ENCODE measurements at regions not wholly inside any gene's neighbourhood (a gene's known extent, or its start where the extent isn't known, plus 50 kb on each side); places are given as distances from the start of the nearest gene placed in this dataset.
"Not testable (repeated sequence)": the region's sequence is repeated elsewhere in the genome, so short reads cannot be mapped to it uniquely, and the experiment has no call there.

- Histone ChIP-seq H3K27ac (ENCODE audit: low read length) (no peak overlapping the region), H3K27me3 (ENCODE audit: control insufficient read depth, insufficient read depth, low read length) (no peaks in the 10 kb centered on the region), H3K9me3 (ENCODE audit: control insufficient read depth, insufficient read depth, low read length) (no peaks in the 10 kb centered on the region), H3K36me3 (ENCODE audit: control insufficient read depth, insufficient read depth, low read length) (no peaks in the 10 kb centered on the region), H3K4me1 (ENCODE audit: control insufficient read depth, insufficient read depth, low read length) (no peaks in the 10 kb centered on the region), H3K4me3 (ENCODE audit: low read length) (no peak overlapping the region)
- no peak for DNase-seq (ENCODE audit: low read depth, low spot score)
Measured at GRCh38 chr12:88367231-88367630, 213.0 kb downstream of the KITLG start.

- not testable (repeated sequence) for H3K4me3 ChIP-seq (ENCODE audit: low read length); H3K27me3 ChIP-seq (ENCODE audit: control insufficient read depth, insufficient read depth, low read length); DNase-seq (ENCODE audit: low read depth, low spot score); H3K9me3 ChIP-seq (ENCODE audit: control insufficient read depth, insufficient read depth, low read length); H3K4me1 ChIP-seq (ENCODE audit: control insufficient read depth, insufficient read depth, low read length); H3K27ac ChIP-seq (ENCODE audit: low read length); H3K36me3 ChIP-seq (ENCODE audit: control insufficient read depth, insufficient read depth, low read length)
- WGBS (ENCODE audit: insufficient coverage, insufficient read length), result no CpG with 5 or more reads among the region's 5 CpGs
Measured at GRCh38 chr12:88368077-88368476, 212.2 kb downstream of the KITLG start.

- H3K27ac ChIP-seq (ENCODE audit: low read length), result no peak overlapping the region
- no peak overlapping the region for H3K4me3 ChIP-seq (ENCODE audit: low read length)
- DNase-seq (ENCODE audit: low read depth, low spot score), result no peak
- no CpG with 5 or more reads among the region's 7 CpGs for WGBS (ENCODE audit: insufficient coverage, insufficient read length)
- H3K27me3 ChIP-seq (ENCODE audit: control insufficient read depth, insufficient read depth, low read length), result no peaks in the 10 kb centered on the region
- H3K36me3 ChIP-seq (ENCODE audit: control insufficient read depth, insufficient read depth, low read length), result no peaks in the 10 kb centered on the region
- H3K9me3 ChIP-seq (ENCODE audit: control insufficient read depth, insufficient read depth, low read length), result no peaks in the 10 kb centered on the region
- no peaks in the 10 kb centered on the region for H3K4me1 ChIP-seq (ENCODE audit: control insufficient read depth, insufficient read depth, low read length)
Measured at GRCh38 chr12:88371416-88372183, 208.7 kb downstream of the KITLG start.

DNA sequence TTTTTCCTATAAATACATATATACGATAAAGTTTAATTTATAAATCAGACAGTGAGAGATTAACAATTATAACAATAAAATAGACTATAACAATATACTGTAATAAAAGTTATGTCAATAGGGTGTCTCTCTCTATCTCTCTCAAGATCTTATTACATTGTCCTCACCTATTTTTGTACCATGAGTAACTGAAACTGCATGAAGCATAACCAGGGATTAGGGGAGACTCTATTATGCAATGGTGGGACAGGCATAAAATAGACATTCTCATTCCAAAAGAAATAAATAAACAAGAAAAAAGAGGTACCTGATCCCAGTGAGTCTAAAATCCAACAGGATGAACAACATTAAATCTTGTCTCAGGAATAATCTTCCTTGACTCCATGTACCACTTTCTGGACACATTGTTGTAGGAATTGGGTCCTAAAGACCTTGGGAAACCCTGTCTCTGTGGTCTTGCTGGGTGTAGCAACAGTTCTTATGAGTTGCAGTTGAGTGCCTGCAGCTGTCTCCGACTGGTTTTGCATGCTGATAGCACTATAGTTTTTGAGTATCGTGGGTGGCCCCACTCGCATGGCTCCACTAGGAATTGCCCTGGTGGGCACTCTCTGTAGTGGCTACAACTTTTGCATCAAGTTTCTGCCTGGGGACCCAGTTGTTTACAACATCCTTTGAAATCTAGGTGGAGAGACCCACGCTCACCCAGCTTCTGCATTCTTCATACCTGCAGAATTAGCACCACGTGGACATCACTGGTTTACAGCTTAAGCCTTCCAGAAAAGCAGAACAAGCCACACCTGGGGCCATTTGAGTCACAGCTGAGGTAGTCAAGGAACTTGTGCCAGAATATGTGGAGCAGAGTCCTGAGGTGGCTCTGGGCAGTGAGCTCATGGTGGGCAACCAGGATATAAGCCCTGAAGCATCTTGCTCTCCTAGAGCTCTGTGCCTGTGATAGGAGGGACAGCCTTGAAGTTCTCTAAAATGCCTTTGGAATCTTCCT lies 204.7 kb downstream of the KITLG start:
- no peaks in the 10 kb centered on the region for H3K36me3 ChIP-seq (ENCODE audit: control insufficient read depth, insufficient read depth, low read length)
- no peaks in the 10 kb centered on the region for H3K27me3 ChIP-seq (ENCODE audit: control insufficient read depth, insufficient read depth, low read length)
- WGBS (ENCODE audit: insufficient coverage, insufficient read length), result no CpG with 5 or more reads among the region's 6 CpGs
- H3K4me1 ChIP-seq (ENCODE audit: control insufficient read depth, insufficient read depth, low read length), result no peaks in the 10 kb centered on the region
- no peak overlapping the region for H3K27ac ChIP-seq (ENCODE audit: low read length)
- DNase-seq (ENCODE audit: low read depth, low spot score), result no peak
- H3K4me3 ChIP-seq (ENCODE audit: low read length), result no peak overlapping the region
- no peaks in the 10 kb centered on the region for H3K9me3 ChIP-seq (ENCODE audit: control insufficient read depth, insufficient read depth, low read length)

- Histone ChIP-seq H3K4me1 (ENCODE audit: control insufficient read depth, insufficient read depth, low read length) (no peaks in the 10 kb centered on the region), H3K9me3 (ENCODE audit: control insufficient read depth, insufficient read depth, low read length) (no peaks in the 10 kb centered on the region), H3K27ac (ENCODE audit: low read length) (no peak overlapping the region), H3K27me3 (ENCODE audit: control insufficient read depth, insufficient read depth, low read length) (no peaks in the 10 kb centered on the region), H3K36me3 (ENCODE audit: control insufficient read depth, insufficient read depth, low read length) (no peaks in the 10 kb centered on the region), H3K4me3 (ENCODE audit: low read length) (no peak overlapping the region)
- no peak for DNase-seq (ENCODE audit: low read depth, low spot score)
Measured at GRCh38 chr12:88377973-88378372, 202.3 kb downstream of the KITLG start.

- 100% methylated on average over 2 of the region's 3 CpGs for WGBS (ENCODE audit: insufficient coverage, insufficient read length)
Measured at GRCh38 chr12:88381466-88381865, 198.8 kb downstream of the KITLG start.

GRCh38 chr12:88383405-88383804 lies 196.9 kb downstream of the KITLG start:
- Histone ChIP-seq H3K27ac (ENCODE audit: low read length) (no peak overlapping the region), H3K4me3 (ENCODE audit: low read length) (no peak overlapping the region), H3K9me3 (ENCODE audit: control insufficient read depth, insufficient read depth, low read length) (no peaks in the 10 kb centered on the region), H3K27me3 (ENCODE audit: control insufficient read depth, insufficient read depth, low read length) (no peaks in the 10 kb centered on the region), H3K4me1 (ENCODE audit: control insufficient read depth, insufficient read depth, low read length) (no peaks in the 10 kb centered on the region), H3K36me3 (ENCODE audit: control insufficient read depth, insufficient read depth, low read length) (no peaks in the 10 kb centered on the region)
- WGBS (ENCODE audit: insufficient coverage, insufficient read length), result no CpG with 5 or more reads among the region's 1 CpG
- DNase-seq (ENCODE audit: low read depth, low spot score), result no peak

More at GRCh38 chr12:88381466-88381865, 198.8 kb downstream of the KITLG start:
- Histone ChIP-seq H3K27me3 (ENCODE audit: control insufficient read depth, insufficient read depth, low read length) (no peaks in the 10 kb centered on the region), H3K4me1 (ENCODE audit: control insufficient read depth, insufficient read depth, low read length) (no peaks in the 10 kb centered on the region), H3K36me3 (ENCODE audit: control insufficient read depth, insufficient read depth, low read length) (no peaks in the 10 kb centered on the region), H3K4me3 (ENCODE audit: low read length) (no peak overlapping the region), H3K27ac (ENCODE audit: low read length) (no peak overlapping the region), H3K9me3 (ENCODE audit: control insufficient read depth, insufficient read depth, low read length) (no peaks in the 10 kb centered on the region)
- no peak for DNase-seq (ENCODE audit: low read depth, low spot score)

- no peaks in the 10 kb centered on the region for H3K9me3 ChIP-seq (ENCODE audit: control insufficient read depth, insufficient read depth, low read length)
- H3K4me1 ChIP-seq (ENCODE audit: control insufficient read depth, insufficient read depth, low read length), result no peaks in the 10 kb centered on the region
- H3K27me3 ChIP-seq (ENCODE audit: control insufficient read depth, insufficient read depth, low read length), result no peaks in the 10 kb centered on the region
- no peaks in the 10 kb centered on the region for H3K36me3 ChIP-seq (ENCODE audit: control insufficient read depth, insufficient read depth, low read length)
- DNase-seq (ENCODE audit: low read depth, low spot score), result no peak
- no CpG with 5 or more reads among the region's 4 CpGs for WGBS (ENCODE audit: insufficient coverage, insufficient read length)
- H3K4me3 ChIP-seq (ENCODE audit: low read length), result no peak overlapping the region
- no peak overlapping the region for H3K27ac ChIP-seq (ENCODE audit: low read length)
Measured at GRCh38 chr12:88388566-88389540, 191.4 kb downstream of the KITLG start.

DNA sequence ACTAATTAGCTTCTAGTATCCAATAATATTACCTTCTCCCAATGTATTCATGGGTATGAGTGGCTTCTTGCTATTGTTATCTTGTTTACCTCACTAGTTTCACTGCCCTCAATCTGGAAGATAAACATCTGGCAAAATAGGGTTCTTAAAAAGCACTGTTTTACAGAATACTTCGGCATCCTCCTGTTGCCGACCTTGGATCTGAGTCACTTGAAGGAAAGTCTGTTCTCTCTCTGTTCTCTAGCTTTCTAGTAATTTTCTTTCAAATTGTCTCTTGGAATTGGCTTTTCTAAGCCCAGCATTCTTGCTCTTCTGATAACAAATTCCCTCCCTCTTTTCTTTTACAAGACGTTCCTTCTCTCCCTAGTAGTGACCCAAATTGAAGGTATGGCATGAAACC lies 189.5 kb downstream of the KITLG start:
- WGBS (ENCODE audit: insufficient coverage, insufficient read length), result no CpG with 5 or more reads among the region's 3 CpGs
- Histone ChIP-seq H3K4me3 (ENCODE audit: low read length) (no peak overlapping the region), H3K27me3 (ENCODE audit: control insufficient read depth, insufficient read depth, low read length) (no peaks in the 10 kb centered on the region), H3K36me3 (ENCODE audit: control insufficient read depth, insufficient read depth, low read length) (no peaks in the 10 kb centered on the region), H3K27ac (ENCODE audit: low read length) (no peak overlapping the region), H3K4me1 (ENCODE audit: control insufficient read depth, insufficient read depth, low read length) (no peaks in the 10 kb centered on the region), H3K9me3 (ENCODE audit: control insufficient read depth, insufficient read depth, low read length) (no peaks in the 10 kb centered on the region)
- DNase-seq (ENCODE audit: low read depth, low spot score), result no peak

DNA sequence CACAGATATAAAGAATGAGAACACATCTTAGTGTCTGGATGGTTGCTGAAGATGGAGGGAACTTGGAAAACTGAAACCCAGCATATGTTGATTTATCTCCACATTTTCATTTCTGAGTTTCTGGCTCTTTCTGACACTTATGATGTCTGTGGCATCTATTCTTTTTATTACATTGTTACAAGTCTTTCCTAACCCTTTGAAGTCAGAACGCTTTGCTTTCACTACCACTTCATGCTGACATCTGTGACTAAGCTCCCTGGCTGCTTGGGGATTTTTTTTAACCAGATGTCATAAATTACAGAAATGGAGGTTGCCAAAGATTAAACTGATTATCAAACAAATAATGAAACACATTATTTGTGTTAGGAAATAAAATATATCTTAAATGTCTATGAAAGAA lies 188.7 kb downstream of the KITLG start:
- no CpG with 5 or more reads among the region's 1 CpG for WGBS (ENCODE audit: insufficient coverage, insufficient read length)
- Histone ChIP-seq H3K4me3 (ENCODE audit: low read length) (no peak overlapping the region), H3K36me3 (ENCODE audit: control insufficient read depth, insufficient read depth, low read length) (no peaks in the 10 kb centered on the region), H3K9me3 (ENCODE audit: control insufficient read depth, insufficient read depth, low read length) (no peaks in the 10 kb centered on the region), H3K27me3 (ENCODE audit: control insufficient read depth, insufficient read depth, low read length) (no peaks in the 10 kb centered on the region), H3K27ac (ENCODE audit: low read length) (no peak overlapping the region), H3K4me1 (ENCODE audit: control insufficient read depth, insufficient read depth, low read length) (no peaks in the 10 kb centered on the region)
- DNase-seq (ENCODE audit: low read depth, low spot score), result no peak
